Neural cell (in vitro differentiated cells): ENCODE measurements at regions not wholly inside any gene's neighbourhood (a gene's known extent, or its start where the extent isn't known, plus 50 kb on each side); places are given as distances from the start of the nearest gene placed in this dataset.

Experiments
- H2AFZ ChIP-seq: fragments of 200-600, 300-800 bp; sonication (generic), shearing (Covaris generic); 2 replicates; pipeline ENCODE4 v1.6.0; 2014; ENCODE audit warnings: low read depth, mild to moderate bottlenecking, antibody characterized with exemption, low read length, moderate library complexity
- H3F3A ChIP-seq: fragments of 200-600 bp; shearing (Covaris generic); 2 replicates; pipeline ENCODE4 v1.6.1; 2016; ENCODE audit warnings: mild to moderate bottlenecking, moderate library complexity, mixed read lengths, antibody characterized with exemption, low read length; ENCODE audit not compliant: insufficient read depth, poor library complexity, severe bottlenecking
- H3K27ac ChIP-seq: fragments of 200-600, 300-800 bp; sonication (generic), shearing (Covaris generic); 2 replicates; pipeline ENCODE4 v1.5.1; 2014; ENCODE audit warnings: mild to moderate bottlenecking, low read length, moderate library complexity
- H3K27me3 ChIP-seq: fragments of 300-800, 200-600 bp; sonication (generic), shearing (Covaris generic); 2 replicates; pipeline ENCODE4 v1.6.0; 2014; ENCODE audit warnings: mild to moderate bottlenecking, low read depth, low read length, moderate library complexity; ENCODE audit not compliant: insufficient read depth
- H3K36me3 ChIP-seq: fragments of 300-800, 200-600 bp; sonication (generic), shearing (Covaris generic); 2 replicates; pipeline ENCODE4 v1.5.1; 2014; ENCODE audit warnings: mild to moderate bottlenecking, antibody characterized with exemption, low read length, moderate library complexity; ENCODE audit not compliant: insufficient read depth
- H3K4me2 ChIP-seq: fragments of 300-800, 200-600 bp; sonication (generic), shearing (Covaris generic); 2 replicates; pipeline ENCODE4 v1.6.0; 2014; ENCODE audit warnings: mild to moderate bottlenecking, low read length
- H3K4me3 ChIP-seq: fragments of 300-800, 200-600 bp; sonication (generic), shearing (Covaris generic); 2 replicates; pipeline ENCODE4 v1.5.1; 2014; ENCODE audit warnings: mild to moderate bottlenecking, low read length, moderate library complexity
- H3K79me2 ChIP-seq: fragments of 200-600 bp; shearing (Covaris generic); replicated peaks from 2 replicates; pipeline ENCODE4 v1.6.0; 2014; ENCODE audit warnings: mild to moderate bottlenecking, low read length, moderate library complexity; ENCODE audit not compliant: insufficient read depth
- H3K9ac ChIP-seq: fragments of 300-800, 200-600 bp; sonication (generic), shearing (Covaris generic); 2 replicates; pipeline ENCODE4 v1.6.1; 2016; ENCODE audit warnings: mild to moderate bottlenecking, low read length, mixed read lengths
- H3K9me2 ChIP-seq: fragments of 200-600 bp; shearing (Covaris generic); 2 replicates; pipeline ENCODE4 v1.6.1; 2016; ENCODE audit warnings: mild to moderate bottlenecking, low read length, mixed read lengths; ENCODE audit not compliant: insufficient read depth
- H3K9me3 ChIP-seq: fragments of 200-600, 300-800 bp; sonication (generic), shearing (Covaris generic); 2 replicates; pipeline ENCODE4 v1.6.1; 2016; ENCODE audit warnings: mild to moderate bottlenecking, mixed run types, low read length, moderate library complexity, mixed read lengths
- H4K20me1 ChIP-seq: fragments of 200-600 bp; shearing (Covaris generic); 2 replicates; pipeline ENCODE4 v1.6.1; 2016; ENCODE audit warnings: mild to moderate bottlenecking, mixed run types; ENCODE audit not compliant: insufficient read depth
- CTCF ChIP-seq: fragments of 450-650 bp; IDR thresholded peaks from 2 replicates; pipeline ENCODE4 v1.5.1; 2014; ENCODE audit warnings: antibody characterized with exemption, mild to moderate bottlenecking, moderate library complexity; ENCODE audit not compliant: poor library complexity, severe bottlenecking
- EP300 ChIP-seq: fragments of 450-650 bp; conservative IDR thresholded peaks from 2 replicates; pipeline ENCODE4 v1.6.1; 2014; ENCODE audit warnings: antibody characterized with exemption, mild to moderate bottlenecking, moderate library complexity; ENCODE audit not compliant: poor library complexity, severe bottlenecking
- EZH2 ChIP-seq: fragments of 200-600, 300-800 bp; shearing (Covaris generic), sonication (generic); IDR thresholded peaks from 2 replicates; pipeline ENCODE4 v1.6.1; 2014; ENCODE audit warnings: antibody characterized with exemption, low read length, borderline replicate concordance, mild to moderate bottlenecking; ENCODE audit not compliant: insufficient read depth, poor library complexity, severe bottlenecking
- MXI1 ChIP-seq: fragments of 450-650 bp; conservative IDR thresholded peaks from 2 replicates; pipeline ENCODE4 v1.6.1; 2014; ENCODE audit warnings: antibody characterized with exemption, mild to moderate bottlenecking; ENCODE audit not compliant: poor library complexity, severe bottlenecking
- POLR2AphosphoS5 ChIP-seq: IDR thresholded peaks from 2 replicates; pipeline ENCODE4 v1.6.1; 2012
- RAD21 ChIP-seq: fragments of 450-650 bp; conservative IDR thresholded peaks from 2 replicates; pipeline ENCODE4 v1.6.1; 2014; ENCODE audit warnings: antibody characterized with exemption, mild to moderate bottlenecking, moderate library complexity
- SMC3 ChIP-seq: fragments of 450-650 bp; conservative IDR thresholded peaks from 2 replicates; pipeline ENCODE4 v1.6.1; 2014; ENCODE audit warnings: antibody characterized with exemption, mild to moderate bottlenecking, moderate library complexity; ENCODE audit not compliant: poor library complexity
- TAF1 ChIP-seq: IDR thresholded peaks from 2 replicates; pipeline ENCODE4 v1.6.1; 2012; ENCODE audit warnings: low read depth
- TF ChIP-seq, protein P1 (sequence below): IDR thresholded peaks from 2 replicates; pipeline ENCODE4 v1.6.1; 2012; ENCODE audit warnings: borderline replicate concordance

DNA sequence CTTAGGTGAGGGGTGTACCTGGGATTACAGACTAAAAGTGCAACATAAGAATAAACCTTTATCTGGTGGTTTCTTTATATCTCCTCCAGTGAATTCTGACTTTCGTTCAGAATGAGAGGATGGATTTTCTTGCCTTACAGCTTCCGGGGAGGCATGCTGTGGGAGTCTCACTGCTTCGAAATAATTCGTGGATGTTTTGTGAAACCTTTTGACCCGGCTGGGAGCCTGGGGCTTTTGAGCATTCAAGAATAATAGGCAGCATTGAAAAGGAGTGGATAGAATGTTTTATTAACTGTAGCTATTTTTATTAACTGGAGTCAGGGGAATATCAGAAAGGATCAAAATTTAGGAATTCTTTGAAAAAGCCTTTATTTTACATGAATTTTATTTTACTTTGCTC is 149.1 kb downstream of the RWDD3 start:
- H3K27ac ChIP-seq = no peak overlapping the region
- no peaks in the 10 kb centered on the region for H3K27me3 ChIP-seq
- H4K20me1 ChIP-seq = no peaks in the 10 kb centered on the region
- no peak overlapping the region for H2AFZ ChIP-seq
- H3K4me2 ChIP-seq = no peak overlapping the region
- H3K9me3 ChIP-seq = no peaks in the 10 kb centered on the region
- no peaks in the 10 kb centered on the region for H3K36me3 ChIP-seq
- H3K9me2 ChIP-seq = no peaks in the 10 kb centered on the region
- H3F3A ChIP-seq = no peaks in the 10 kb centered on the region
- H3K4me3 ChIP-seq = no peak overlapping the region
- H3K79me2 ChIP-seq = no peaks in the 10 kb centered on the region
- TF ChIP-seq RAD21 = no peak
- no peak for TF ChIP-seq MXI1
- TF ChIP-seq POLR2AphosphoS5 = no peak
- TF ChIP-seq, protein P1, sequence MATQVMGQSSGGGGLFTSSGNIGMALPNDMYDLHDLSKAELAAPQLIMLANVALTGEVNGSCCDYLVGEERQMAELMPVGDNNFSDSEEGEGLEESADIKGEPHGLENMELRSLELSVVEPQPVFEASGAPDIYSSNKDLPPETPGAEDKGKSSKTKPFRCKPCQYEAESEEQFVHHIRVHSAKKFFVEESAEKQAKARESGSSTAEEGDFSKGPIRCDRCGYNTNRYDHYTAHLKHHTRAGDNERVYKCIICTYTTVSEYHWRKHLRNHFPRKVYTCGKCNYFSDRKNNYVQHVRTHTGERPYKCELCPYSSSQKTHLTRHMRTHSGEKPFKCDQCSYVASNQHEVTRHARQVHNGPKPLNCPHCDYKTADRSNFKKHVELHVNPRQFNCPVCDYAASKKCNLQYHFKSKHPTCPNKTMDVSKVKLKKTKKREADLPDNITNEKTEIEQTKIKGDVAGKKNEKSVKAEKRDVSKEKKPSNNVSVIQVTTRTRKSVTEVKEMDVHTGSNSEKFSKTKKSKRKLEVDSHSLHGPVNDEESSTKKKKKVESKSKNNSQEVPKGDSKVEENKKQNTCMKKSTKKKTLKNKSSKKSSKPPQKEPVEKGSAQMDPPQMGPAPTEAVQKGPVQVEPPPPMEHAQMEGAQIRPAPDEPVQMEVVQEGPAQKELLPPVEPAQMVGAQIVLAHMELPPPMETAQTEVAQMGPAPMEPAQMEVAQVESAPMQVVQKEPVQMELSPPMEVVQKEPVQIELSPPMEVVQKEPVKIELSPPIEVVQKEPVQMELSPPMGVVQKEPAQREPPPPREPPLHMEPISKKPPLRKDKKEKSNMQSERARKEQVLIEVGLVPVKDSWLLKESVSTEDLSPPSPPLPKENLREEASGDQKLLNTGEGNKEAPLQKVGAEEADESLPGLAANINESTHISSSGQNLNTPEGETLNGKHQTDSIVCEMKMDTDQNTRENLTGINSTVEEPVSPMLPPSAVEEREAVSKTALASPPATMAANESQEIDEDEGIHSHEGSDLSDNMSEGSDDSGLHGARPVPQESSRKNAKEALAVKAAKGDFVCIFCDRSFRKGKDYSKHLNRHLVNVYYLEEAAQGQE = no peak
- TF ChIP-seq EZH2 = no peak
- no peak for TF ChIP-seq TAF1
- no peak for TF ChIP-seq EP300
- no peak for TF ChIP-seq SMC3
- no peak for TF ChIP-seq CTCF
- no peak overlapping the region for H3K9ac ChIP-seq

GRCh38 chr1:95384567-95384966 is 150.6 kb downstream of the RWDD3 start:
- no peaks in the 10 kb centered on the region for H4K20me1 ChIP-seq
- H2AFZ ChIP-seq = no peak overlapping the region
- no peaks in the 10 kb centered on the region for H3K9me3 ChIP-seq
- no peak overlapping the region for H3K4me3 ChIP-seq
- no peak overlapping the region for H3K4me2 ChIP-seq
- no peak overlapping the region for H3K27ac ChIP-seq
- H3K36me3 ChIP-seq = no peaks in the 10 kb centered on the region
- TF ChIP-seq, protein P1 = peak; percentile 25
- no peak for TF ChIP-seq POLR2AphosphoS5
- H3F3A ChIP-seq = no peaks in the 10 kb centered on the region
- no peaks in the 10 kb centered on the region for H3K79me2 ChIP-seq
- H3K9me2 ChIP-seq = no peaks in the 10 kb centered on the region
- H3K27me3 ChIP-seq = no peaks in the 10 kb centered on the region
- H3K9ac ChIP-seq = no peak overlapping the region
